ENCODE measurements at regions not wholly inside any gene's neighbourhood (a gene's known extent, or its start where the extent isn't known, plus 50 kb on each side); places are given as distances from the start of the nearest gene placed in this dataset.

DNA sequence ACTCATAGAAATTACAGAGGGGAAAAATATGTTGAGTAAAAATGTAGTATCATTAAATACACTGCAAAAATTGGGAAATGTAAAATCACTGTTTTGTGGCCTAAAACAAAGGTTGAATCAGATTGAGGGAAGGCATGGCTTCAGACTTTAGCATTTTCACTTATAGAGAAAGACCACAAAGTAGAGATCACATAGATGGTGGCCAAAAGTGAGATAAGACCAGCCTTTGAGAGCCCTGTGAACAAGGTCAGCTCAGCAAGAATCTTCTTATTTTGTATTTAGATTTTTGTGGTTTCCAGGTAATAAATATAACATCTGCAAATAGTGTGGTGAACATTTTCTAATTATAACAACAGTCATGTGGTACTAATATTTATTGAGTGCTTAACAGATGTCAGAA is 544.8 kb upstream of the DPPA4 start:
- TF ChIP-seq, protein P1, sequence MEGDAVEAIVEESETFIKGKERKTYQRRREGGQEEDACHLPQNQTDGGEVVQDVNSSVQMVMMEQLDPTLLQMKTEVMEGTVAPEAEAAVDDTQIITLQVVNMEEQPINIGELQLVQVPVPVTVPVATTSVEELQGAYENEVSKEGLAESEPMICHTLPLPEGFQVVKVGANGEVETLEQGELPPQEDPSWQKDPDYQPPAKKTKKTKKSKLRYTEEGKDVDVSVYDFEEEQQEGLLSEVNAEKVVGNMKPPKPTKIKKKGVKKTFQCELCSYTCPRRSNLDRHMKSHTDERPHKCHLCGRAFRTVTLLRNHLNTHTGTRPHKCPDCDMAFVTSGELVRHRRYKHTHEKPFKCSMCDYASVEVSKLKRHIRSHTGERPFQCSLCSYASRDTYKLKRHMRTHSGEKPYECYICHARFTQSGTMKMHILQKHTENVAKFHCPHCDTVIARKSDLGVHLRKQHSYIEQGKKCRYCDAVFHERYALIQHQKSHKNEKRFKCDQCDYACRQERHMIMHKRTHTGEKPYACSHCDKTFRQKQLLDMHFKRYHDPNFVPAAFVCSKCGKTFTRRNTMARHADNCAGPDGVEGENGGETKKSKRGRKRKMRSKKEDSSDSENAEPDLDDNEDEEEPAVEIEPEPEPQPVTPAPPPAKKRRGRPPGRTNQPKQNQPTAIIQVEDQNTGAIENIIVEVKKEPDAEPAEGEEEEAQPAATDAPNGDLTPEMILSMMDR (conservative IDR thresholded peaks at IDR 0.05; ENCODE audit: low read depth, low read length) = no peak
- TF ChIP-seq EZH2phosphoT487 (IDR thresholded peaks at IDR 0.05; ENCODE audit: borderline replicate concordance, low read length) (no peak), EZH2 (IDR thresholded peaks at IDR 0.05; ENCODE audit: low read length, unreplicated experiment) (no peak)

Measured in PC-3 (cell line).